Endodermal cell (in vitro differentiated cells): ENCODE measurements at regions not wholly inside any gene's neighbourhood (a gene's known extent, or its start where the extent isn't known, plus 50 kb on each side); places are given as distances from the start of the nearest gene placed in this dataset.
"Not testable (repeated sequence)": the region's sequence is repeated elsewhere in the genome, so short reads cannot be mapped to it uniquely, and the experiment has no call there.

Experiments used
- DNase-seq: peaks from one replicate; pipeline ENCODE4 v3.0.0-alpha.2; 2017
- H3K27ac ChIP-seq: 2 replicates; pipeline ENCODE4 v1.5.1; 2013; ENCODE audit warnings: mild to moderate bottlenecking, low read depth, low read length, moderate library complexity
- H3K27me3 ChIP-seq: 2 replicates; pipeline ENCODE4 v1.6.1; 2013; ENCODE audit warnings: mild to moderate bottlenecking, low read length, moderate library complexity; ENCODE audit not compliant: insufficient read depth, control insufficient read depth, poor library complexity, severe bottlenecking
- H3K36me3 ChIP-seq: 2 replicates; pipeline ENCODE4 v1.7.0; 2013; ENCODE audit warnings: mild to moderate bottlenecking, low read length, moderate library complexity; ENCODE audit not compliant: control insufficient read depth, insufficient read depth
- H3K4me1 ChIP-seq: one replicate; pipeline ENCODE4 v1.7.0; 2013; ENCODE audit warnings: low read length; ENCODE audit not compliant: control insufficient read depth, insufficient read depth
- H3K4me3 ChIP-seq: 2 replicates; pipeline ENCODE4 v1.5.1; 2013; ENCODE audit warnings: mild to moderate bottlenecking, low read length, moderate library complexity
- H3K9ac ChIP-seq: 2 replicates; pipeline ENCODE4 v1.6.1; 2013; ENCODE audit warnings: mild to moderate bottlenecking, low read length, moderate library complexity; ENCODE audit not compliant: poor library complexity, severe bottlenecking; ENCODE audit errors: extremely low read depth
- H3K9me3 ChIP-seq: 2 replicates; pipeline ENCODE4 v1.6.1; 2013; ENCODE audit warnings: mild to moderate bottlenecking, low read length, moderate library complexity; ENCODE audit not compliant: control insufficient read depth
- H3K27ac Mint-ChIP-seq: 2 replicates; pipeline ENCODE4 v1.8.0; 2020; ENCODE audit warnings: mixed read lengths
- H3K27me3 Mint-ChIP-seq: 2 replicates; pipeline ENCODE4 v1.8.0; 2021; ENCODE audit warnings: mild to moderate bottlenecking, mixed read lengths; ENCODE audit not compliant: insufficient read depth
- H3K36me3 Mint-ChIP-seq: 2 replicates; pipeline ENCODE4 v1.8.0; 2020; ENCODE audit warnings: low read depth, mixed read lengths
- H3K4me1 Mint-ChIP-seq: 2 replicates; pipeline ENCODE4 v1.8.0; 2020; ENCODE audit warnings: mixed read lengths
- H3K4me3 Mint-ChIP-seq: 2 replicates; pipeline ENCODE4 v1.8.0; 2020; ENCODE audit warnings: mild to moderate bottlenecking, moderate library complexity, mixed read lengths
- H3K9me3 Mint-ChIP-seq: 2 replicates; pipeline ENCODE4 v1.8.0; 2020; ENCODE audit warnings: mild to moderate bottlenecking, mixed read lengths
- CTCF ChIP-seq: fragments of 200-600 bp; sonication (generic); conservative IDR thresholded peaks from 2 replicates; pipeline ENCODE4 v1.5.0; 2021; ENCODE audit warnings: antibody characterized with exemption, mild to moderate bottlenecking
- WGBS, 2 experiments: methylation state at CpG; one replicate each; pipeline versions ENCODE4 v1.1.5 to v1.1.7; 2013; ENCODE audit warnings: missing lambda C conversion rate in 2 of 2, mixed read lengths in 1 of 2; ENCODE audit not compliant: insufficient coverage in 1 of 2, insufficient read length in 1 of 2; 5-methylcytosine and 5-hydroxymethylcytosine counted together

- no peaks in the 10 kb centered on the region for H3K27me3 ChIP-seq
- H3K4me3 Mint-ChIP-seq = no peak overlapping the region
- no peak for TF ChIP-seq CTCF
- H3K27me3 Mint-ChIP-seq = no peaks in the 10 kb centered on the region
- H3K36me3 ChIP-seq = no peaks in the 10 kb centered on the region
- H3K9ac ChIP-seq = no peak overlapping the region
- no peak overlapping the region for H3K4me3 ChIP-seq
- no peaks in the 10 kb centered on the region for H3K9me3 Mint-ChIP-seq
- peaks cover 4% of the 10 kb centered on the region for H3K4me1 Mint-ChIP-seq
- H3K36me3 Mint-ChIP-seq = no peaks in the 10 kb centered on the region
- no peak overlapping the region for H3K27ac Mint-ChIP-seq
- WGBS, 2 experiments = 80 to 100% methylated on average over 1 of the region's 1 CpG
- DNase-seq = no peak
- no peaks in the 10 kb centered on the region for H3K4me1 ChIP-seq
- no peaks in the 10 kb centered on the region for H3K9me3 ChIP-seq
- H3K27ac ChIP-seq = no peak overlapping the region
These were observed 60.0 kb upstream of the ZNF831 start for GRCh38 chr20:59103573-59103972.

GRCh38 chr20:59102841-59103299, 60.3 kb upstream of the PRELID3B start:
- Mint-ChIP-seq H3K27me3 (no peaks in the 10 kb centered on the region), H3K9me3 (no peaks in the 10 kb centered on the region), H3K4me1 (peaks cover 4% of the 10 kb centered on the region), H3K4me3 (no peak overlapping the region), H3K36me3 (no peaks in the 10 kb centered on the region), H3K27ac (no peak overlapping the region)
- no peak overlapping the region for H3K27ac ChIP-seq
- no peak for DNase-seq
- H3K27me3 ChIP-seq = no peaks in the 10 kb centered on the region
- no peak overlapping the region for H3K4me3 ChIP-seq
- no peaks in the 10 kb centered on the region for H3K36me3 ChIP-seq
- TF ChIP-seq CTCF = no peak
- 91 to 94% methylated on average over 3 to 4 of the region's 4 CpGs for WGBS, 2 experiments
- H3K4me1 ChIP-seq = no peaks in the 10 kb centered on the region
- no peaks in the 10 kb centered on the region for H3K9me3 ChIP-seq
- H3K9ac ChIP-seq = no peak overlapping the region

GRCh38 chr20:59101961-59102360, 59.4 kb upstream of the PRELID3B start:
- no peaks in the 10 kb centered on the region for H3K27me3 ChIP-seq
- no peak for DNase-seq
- no peak overlapping the region for H3K9ac ChIP-seq
- no peaks in the 10 kb centered on the region for H3K36me3 Mint-ChIP-seq
- no peak overlapping the region for H3K4me3 ChIP-seq
- no peak overlapping the region for H3K27ac Mint-ChIP-seq
- no peak overlapping the region for H3K4me3 Mint-ChIP-seq
- no peaks in the 10 kb centered on the region for H3K9me3 ChIP-seq
- no peaks in the 10 kb centered on the region for H3K9me3 Mint-ChIP-seq
- H3K27ac ChIP-seq = no peak overlapping the region
- no peaks in the 10 kb centered on the region for H3K27me3 Mint-ChIP-seq
- H3K4me1 ChIP-seq = no peaks in the 10 kb centered on the region
- 86 to 100% methylated on average over 1 to 4 of the region's 5 CpGs for WGBS, 2 experiments
- no peak for TF ChIP-seq CTCF
- H3K4me1 Mint-ChIP-seq = peaks cover 4% of the 10 kb centered on the region
- no peaks in the 10 kb centered on the region for H3K36me3 ChIP-seq

DNA sequence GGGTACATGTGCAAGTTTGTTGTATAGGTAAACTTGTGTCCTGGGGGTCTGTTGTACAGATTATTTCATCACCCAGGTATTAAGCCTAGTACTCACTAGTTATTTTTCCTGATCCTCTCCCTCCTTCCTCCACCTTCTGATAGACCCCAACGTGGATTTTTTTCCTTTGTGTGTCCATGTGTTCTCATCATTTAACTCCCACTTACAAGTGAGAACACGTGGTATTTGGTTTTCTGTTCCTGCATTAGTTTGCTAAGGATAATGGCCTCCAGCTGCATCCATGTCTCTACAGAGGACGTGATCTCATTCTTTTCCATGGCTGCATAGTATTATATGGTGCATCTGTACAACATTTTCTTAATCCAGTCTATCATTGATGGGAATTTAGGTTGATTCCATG, 57.3 kb upstream of the PRELID3B start:
- not testable (repeated sequence) for H3K27me3 Mint-ChIP-seq, H3K9me3 ChIP-seq, H3K4me1 ChIP-seq, H3K27ac ChIP-seq, H3K9ac ChIP-seq, H3K27ac Mint-ChIP-seq, H3K36me3 Mint-ChIP-seq, H3K4me3 ChIP-seq, H3K36me3 ChIP-seq, H3K27me3 ChIP-seq, DNase-seq, H3K4me3 Mint-ChIP-seq, H3K9me3 Mint-ChIP-seq, H3K4me1 Mint-ChIP-seq
- WGBS, 2 experiments = 70 to 80% methylated on average over 1 to 2 of the region's 3 CpGs
